ENCODE measurements at regions not wholly inside any gene's neighbourhood (a gene's known extent, or its start where the extent isn't known, plus 50 kb on each side); places are given as distances from the start of the nearest gene placed in this dataset.

DNA sequence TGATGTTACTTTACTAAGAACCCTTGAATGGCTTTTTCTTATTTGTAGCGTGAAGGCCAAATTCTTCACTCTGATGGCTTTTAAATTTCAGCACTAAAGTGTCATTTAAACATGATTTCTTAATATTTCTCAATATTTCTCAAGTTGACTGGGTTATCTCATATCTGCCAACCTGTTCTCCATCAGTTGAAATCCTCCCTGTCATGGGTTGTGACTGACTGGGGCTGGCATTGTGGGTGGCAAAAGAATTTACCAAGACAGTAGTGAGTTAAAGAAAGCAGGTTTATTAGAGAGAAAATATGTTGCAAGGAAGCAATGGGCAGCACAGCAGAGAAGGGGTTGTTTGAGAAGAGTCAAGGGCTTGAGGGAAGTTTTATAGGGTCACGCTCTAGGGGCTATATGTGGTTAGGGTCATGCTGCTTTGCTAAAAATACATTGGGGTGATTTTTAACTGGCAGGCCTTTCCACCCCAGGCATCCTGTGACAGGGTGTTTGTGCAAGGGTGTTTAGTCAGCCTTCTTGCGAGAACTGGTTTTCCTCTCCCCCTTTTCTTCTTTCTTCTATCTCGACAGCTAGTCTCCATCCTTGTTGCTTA, 232.8 kb upstream of the SEL1L start:
- TF ChIP-seq, protein P1, sequence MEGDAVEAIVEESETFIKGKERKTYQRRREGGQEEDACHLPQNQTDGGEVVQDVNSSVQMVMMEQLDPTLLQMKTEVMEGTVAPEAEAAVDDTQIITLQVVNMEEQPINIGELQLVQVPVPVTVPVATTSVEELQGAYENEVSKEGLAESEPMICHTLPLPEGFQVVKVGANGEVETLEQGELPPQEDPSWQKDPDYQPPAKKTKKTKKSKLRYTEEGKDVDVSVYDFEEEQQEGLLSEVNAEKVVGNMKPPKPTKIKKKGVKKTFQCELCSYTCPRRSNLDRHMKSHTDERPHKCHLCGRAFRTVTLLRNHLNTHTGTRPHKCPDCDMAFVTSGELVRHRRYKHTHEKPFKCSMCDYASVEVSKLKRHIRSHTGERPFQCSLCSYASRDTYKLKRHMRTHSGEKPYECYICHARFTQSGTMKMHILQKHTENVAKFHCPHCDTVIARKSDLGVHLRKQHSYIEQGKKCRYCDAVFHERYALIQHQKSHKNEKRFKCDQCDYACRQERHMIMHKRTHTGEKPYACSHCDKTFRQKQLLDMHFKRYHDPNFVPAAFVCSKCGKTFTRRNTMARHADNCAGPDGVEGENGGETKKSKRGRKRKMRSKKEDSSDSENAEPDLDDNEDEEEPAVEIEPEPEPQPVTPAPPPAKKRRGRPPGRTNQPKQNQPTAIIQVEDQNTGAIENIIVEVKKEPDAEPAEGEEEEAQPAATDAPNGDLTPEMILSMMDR (IDR thresholded peaks at IDR 0.05; ENCODE audit: extremely low read depth in 1 of 2, insufficient read depth in 1 of 2, low read depth in 1 of 2, low read length in 2 of 2), result no peak
- TF ChIP-seq JUN (IDR thresholded peaks at IDR 0.05; ENCODE audit: borderline replicate concordance, insufficient read depth, insufficient read length, low read depth) (no peak), POLR2A (IDR thresholded peaks at IDR 0.05; ENCODE audit: low read depth, low read length) (no peak), MYC (IDR thresholded peaks at IDR 0.05; ENCODE audit: low read depth, low read length) (no peak)
